GM18868 (cell line): ENCODE measurements at regions not wholly inside any gene's neighbourhood (a gene's known extent, or its start where the extent isn't known, plus 50 kb on each side); places are given as distances from the start of the nearest gene placed in this dataset.

ENCODE experiments used
- ATAC-seq: cut with Tn5 transposase; IDR thresholded peaks from one replicate; pipeline ENCODE4 v1.9.1; 2021; ENCODE audit warnings: mild to moderate bottlenecking, moderate library complexity; ENCODE audit not compliant: unreplicated experiment

DNA sequence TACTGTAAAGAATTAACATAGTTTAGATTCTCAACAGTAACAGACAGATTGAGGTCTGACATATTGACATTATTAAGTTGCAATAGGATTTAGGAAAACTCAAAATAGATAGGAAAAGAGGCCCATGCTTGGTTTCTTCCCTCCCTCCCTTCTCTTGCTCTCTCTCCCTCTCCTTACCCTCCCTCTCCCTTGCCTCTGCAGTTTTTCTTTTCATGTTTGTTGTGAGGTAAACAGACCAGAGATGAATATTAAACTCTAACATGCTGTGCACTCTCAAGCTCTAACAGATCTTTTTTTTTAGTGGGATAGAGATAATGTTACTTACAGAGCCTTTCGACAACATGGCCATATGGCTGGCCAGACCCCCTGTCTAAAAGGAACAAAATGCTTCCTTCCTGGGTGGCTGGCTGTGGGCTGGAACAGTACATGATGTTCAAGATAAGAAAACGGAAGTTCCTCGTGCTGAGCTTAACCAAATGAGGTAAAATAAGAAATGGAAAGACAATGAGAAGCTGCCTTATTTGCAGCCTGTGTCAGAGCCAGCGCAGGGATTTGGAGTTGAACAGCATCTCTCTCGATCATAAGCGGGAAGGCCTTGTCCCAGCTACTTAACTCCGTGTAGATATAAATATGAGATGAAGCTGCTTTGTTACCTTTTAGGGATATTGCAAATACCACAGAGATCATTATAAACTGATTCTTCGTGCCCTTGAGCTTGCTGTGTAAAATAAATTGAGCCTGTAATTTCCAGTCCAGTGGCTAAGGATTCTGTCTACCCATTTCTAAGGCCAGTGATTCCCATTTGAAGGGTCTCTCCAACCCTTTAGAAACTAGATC is 391.9 kb upstream of the NPVF start:
- no peak for ATAC-seq

GRCh38 chr7:25621993-25622392 is 393.7 kb upstream of the NPVF start:
- no peak for ATAC-seq

GRCh38 chr7:25622695-25623094 is 394.4 kb upstream of the NPVF start:
- ATAC-seq, result no peak

- ATAC-seq, result no peak
Observed at GRCh38 chr7:25624051-25624450, 395.8 kb upstream of the NPVF start.

GRCh38 chr7:25624833-25625232 is 396.5 kb upstream of the NPVF start:
- no peak for ATAC-seq

DNA sequence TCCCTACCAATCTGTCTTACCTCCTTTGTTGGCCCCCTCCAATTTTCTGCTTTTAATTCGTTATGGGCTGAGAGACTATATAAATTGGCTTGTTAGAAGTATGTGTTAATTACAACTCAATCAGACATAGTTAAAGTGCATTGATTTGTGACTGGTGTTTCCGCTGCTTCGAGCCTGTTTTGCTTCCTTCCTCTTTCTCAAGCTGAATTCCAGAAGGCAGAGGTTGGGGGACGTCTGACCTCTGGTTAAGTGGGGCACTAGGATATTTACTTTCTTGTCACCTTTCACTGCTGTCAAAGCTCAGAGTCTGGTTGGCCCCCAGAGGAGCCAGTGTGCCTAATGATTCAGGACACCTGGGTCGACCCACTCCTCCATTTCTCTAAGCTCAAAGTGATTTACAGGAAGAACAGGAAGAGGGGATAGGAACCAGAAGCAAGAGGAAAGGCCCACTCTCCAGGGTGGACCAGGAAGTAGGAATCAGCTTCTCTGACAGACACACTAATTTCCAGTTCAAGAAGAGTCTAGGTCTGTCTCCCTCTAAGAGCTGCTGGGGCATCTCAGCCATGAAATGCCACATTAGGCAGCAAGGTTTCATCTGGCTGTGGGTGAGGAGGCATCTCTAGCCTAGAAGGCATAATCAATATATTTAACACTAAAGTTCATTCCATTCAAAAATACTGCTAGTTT is 397.2 kb upstream of the NPVF start:
- ATAC-seq, result no peak

- no peak for ATAC-seq
Observed at GRCh38 chr7:25626451-25627131, 398.3 kb upstream of the NPVF start.

DNA sequence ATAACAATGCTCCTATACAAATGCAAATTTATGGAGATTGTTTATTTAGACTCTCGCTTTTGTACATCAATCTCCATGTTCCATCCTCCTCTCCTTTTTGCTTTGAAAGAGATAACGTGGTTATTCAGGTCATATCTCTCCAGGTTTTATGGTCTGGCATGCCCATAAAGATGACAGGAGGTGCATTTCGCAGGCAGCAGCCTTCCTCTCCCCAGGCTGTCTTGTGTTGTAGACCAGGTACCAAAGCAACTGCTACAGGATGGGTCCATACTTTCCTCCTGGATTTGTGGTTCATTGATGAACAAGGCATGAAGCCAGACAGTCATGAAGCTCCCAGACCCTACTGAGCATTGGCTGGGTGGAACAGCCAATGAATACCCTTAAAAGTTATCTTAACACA is 400.2 kb upstream of the NPVF start:
- no peak for ATAC-seq

- ATAC-seq, result no peak
Observed at GRCh38 chr7:25632616-25633015, 404.3 kb upstream of the NPVF start.

DNA sequence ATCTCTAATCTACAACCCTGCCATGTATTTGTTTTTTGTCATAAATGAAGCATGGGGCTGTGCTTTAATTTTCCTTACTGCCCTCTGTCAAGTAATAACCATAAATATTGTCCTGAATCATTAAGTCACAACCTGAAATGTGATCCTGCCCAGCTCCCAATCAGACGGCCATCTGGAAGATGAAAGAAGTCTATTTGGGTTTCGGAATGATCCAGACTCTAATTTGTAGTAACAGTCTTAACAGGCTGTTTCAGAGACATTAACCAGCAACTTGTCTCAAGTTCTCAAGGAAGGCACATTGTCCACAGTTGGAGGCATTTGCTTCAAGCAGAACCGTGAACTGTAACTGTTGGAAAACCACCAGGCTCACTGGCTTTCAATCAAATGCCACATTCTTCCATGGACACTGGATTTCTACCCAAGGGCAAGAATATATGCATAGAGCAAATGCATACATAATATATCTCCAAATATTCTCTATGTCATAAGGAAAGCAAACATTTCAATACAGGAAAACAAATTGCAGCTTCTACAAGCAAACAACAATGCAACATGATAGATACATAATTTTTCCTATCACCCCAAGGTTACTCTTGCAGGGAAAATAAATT is 405.2 kb upstream of the NPVF start:
- no peak for ATAC-seq

DNA sequence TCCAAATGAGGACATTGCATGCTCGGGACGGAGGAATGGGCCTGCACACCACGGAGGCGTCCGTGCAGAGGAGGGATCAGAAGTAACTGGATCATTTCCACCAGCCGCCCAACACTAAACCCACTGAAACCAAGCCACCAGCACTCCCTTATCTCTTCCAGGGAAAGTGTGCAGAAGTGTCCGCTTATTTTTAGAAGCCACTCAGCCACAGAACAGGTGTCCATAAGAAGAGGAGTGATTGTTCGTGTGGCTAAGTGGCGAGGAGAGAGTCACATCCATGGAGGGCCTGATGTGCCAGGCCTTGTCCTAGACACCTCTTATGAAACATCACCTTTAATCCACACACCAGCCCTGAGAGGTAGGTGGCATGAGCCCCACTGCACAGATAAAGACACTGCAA is 407.9 kb upstream of the NPVF start:
- ATAC-seq, result no peak

DNA sequence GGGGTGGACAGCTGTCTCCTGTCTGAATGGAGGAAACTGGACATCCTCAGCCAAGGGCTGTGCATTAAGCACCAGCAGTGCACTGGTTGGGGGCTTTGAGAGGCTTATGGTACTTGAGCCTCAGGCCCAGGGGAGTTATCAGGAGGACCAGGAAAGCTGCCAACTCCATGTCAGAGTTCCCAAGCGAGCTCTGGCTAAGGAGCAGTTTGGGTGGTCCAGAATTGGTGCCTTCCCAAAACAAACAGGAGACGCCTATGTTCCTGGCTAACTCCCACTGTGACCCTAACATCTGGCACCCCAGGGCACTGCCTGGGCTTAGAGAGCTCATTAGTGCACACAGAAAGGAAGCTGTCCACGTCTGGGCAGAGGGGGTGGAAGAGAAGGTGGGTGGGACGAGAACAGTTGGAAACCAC is 408.6 kb upstream of the NPVF start:
- no peak for ATAC-seq

- no peak for ATAC-seq
Observed at GRCh38 chr7:25638068-25638467, 409.8 kb upstream of the NPVF start.

- ATAC-seq, result no peak
Observed at GRCh38 chr7:25638590-25639244, 410.4 kb upstream of the NPVF start.

- no peak for ATAC-seq
Observed at GRCh38 chr7:25642849-25643248, 414.6 kb upstream of the NPVF start.

GRCh38 chr7:25643286-25643685 is 415.0 kb upstream of the NPVF start:
- no peak for ATAC-seq

DNA sequence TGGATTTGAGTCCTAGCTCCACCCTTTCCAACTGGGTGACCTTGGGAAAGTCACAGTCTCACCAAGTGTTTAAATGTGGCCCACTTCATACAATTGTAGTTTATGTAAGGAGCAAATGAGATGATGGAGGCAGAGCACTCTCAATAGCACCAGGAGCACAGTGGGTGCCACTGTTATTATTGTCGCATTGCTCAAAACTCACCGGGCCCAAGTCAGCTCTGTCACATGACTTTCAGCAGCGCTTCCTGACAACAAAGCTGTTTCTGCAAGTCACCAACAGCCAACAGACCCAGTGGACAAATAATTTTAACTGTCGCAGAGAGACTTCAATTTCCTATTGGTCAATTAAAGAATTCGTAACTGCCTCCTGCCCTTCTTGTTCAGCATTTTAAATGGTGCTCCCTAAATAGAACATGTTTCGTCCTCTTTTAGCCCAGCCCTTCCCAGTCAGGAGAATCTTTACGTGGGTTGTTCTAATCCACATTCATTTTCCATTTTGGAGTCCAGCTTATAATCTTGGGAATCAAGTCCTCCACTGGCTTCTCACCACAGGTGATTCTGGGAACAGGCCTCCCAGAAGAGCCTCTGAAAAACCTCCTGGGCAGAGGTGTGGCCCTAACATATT is 415.6 kb upstream of the NPVF start:
- ATAC-seq, result no peak

GRCh38 chr7:25646726-25647413 is 418.6 kb upstream of the NPVF start:
- ATAC-seq, result no peak

DNA sequence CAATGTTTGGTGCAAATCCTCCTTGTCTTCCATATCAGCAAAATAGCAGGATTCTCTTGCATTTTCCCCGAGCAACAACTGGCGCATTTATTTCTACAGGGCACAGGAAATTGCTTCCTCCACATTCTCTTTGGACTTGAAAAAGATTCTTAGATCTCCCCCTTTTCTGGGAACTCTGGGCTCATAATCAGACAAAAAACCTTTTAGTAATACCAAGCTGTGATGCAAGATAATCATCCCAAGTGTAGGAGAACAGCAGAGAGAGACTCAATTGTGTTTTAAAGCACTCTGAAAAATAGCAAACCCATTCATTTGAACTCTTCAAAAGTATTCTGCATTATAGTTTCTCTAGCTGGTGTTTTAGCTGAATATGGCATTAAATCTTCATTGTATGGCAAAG is 419.6 kb upstream of the NPVF start:
- no peak for ATAC-seq

DNA sequence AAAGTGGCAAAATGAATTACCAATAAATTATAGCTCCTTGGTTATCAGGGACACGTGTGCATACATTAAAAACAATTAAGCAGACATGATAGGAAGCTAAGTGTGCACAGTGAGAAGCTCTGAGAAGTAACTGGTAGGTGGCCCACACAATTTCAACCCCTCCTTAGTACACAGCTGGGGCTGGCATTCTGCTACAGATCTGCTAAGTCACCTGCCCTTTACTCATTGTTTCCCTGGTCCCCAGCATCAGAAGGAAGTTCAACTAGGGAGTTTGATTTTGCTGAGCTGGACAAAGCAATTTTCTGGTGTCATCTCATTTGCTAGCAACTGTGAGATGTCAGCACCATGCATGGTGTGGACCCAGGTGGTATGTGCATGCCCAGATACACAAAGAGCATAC is 424.1 kb upstream of the NPVF start:
- ATAC-seq, result no peak
